ENCODE measurements at regions not wholly inside any gene's neighbourhood (a gene's known extent, or its start where the extent isn't known, plus 50 kb on each side); places are given as distances from the start of the nearest gene placed in this dataset.

- TF ChIP-seq EZH2 (IDR thresholded peaks at IDR 0.05; ENCODE audit: borderline replicate concordance, low read depth, low read length, poor library complexity, severe bottlenecking) (no peak), CTCF (conservative IDR thresholded peaks at IDR 0.05; ENCODE audit: low read depth, low read length) (no peak)
Observed at GRCh38 chr6:90457867-90458259, 129.0 kb downstream of the MAP3K7 start.
